ENCODE measurements at regions not wholly inside any gene's neighbourhood (a gene's known extent, or its start where the extent isn't known, plus 50 kb on each side); places are given as distances from the start of the nearest gene placed in this dataset.

DNA sequence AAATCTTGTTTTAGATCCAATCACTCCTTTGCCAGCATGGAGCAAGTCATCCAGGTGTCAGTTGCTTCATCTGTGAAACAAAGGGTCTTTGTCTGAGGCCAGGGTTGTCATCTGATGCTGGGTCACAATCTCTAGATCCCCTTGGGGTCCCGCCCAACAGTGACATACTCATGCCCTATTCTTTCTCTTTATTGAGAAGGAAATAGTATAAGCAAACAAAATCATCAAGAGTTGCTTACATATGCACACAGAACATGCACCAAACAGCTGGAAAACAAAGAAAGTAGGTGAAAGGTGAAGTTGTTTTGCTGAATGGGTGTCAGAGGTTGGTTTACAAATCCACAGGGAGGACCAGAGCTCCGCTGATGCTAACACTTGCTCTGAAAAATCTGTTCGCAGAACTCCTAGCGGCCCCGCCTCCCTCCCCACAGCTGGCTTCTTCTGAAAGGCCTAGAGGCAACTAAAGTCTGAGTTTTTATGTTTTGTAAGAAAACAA, 106.1 kb upstream of the SLC44A1 start:
- TF ChIP-seq, protein P1, sequence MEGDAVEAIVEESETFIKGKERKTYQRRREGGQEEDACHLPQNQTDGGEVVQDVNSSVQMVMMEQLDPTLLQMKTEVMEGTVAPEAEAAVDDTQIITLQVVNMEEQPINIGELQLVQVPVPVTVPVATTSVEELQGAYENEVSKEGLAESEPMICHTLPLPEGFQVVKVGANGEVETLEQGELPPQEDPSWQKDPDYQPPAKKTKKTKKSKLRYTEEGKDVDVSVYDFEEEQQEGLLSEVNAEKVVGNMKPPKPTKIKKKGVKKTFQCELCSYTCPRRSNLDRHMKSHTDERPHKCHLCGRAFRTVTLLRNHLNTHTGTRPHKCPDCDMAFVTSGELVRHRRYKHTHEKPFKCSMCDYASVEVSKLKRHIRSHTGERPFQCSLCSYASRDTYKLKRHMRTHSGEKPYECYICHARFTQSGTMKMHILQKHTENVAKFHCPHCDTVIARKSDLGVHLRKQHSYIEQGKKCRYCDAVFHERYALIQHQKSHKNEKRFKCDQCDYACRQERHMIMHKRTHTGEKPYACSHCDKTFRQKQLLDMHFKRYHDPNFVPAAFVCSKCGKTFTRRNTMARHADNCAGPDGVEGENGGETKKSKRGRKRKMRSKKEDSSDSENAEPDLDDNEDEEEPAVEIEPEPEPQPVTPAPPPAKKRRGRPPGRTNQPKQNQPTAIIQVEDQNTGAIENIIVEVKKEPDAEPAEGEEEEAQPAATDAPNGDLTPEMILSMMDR (IDR thresholded peaks at IDR 0.05; ENCODE audit: unreplicated experiment), result no peak
- H3K4me1 Mint-ChIP-seq (ENCODE audit: unreplicated experiment), result peaks cover 16% of the 10 kb centered on the region
- no peak overlapping the region for H3K4me3 Mint-ChIP-seq (ENCODE audit: unreplicated experiment)
- no peaks in the 10 kb centered on the region for H3K27me3 Mint-ChIP-seq (ENCODE audit: unreplicated experiment)
- H3K9me3 Mint-ChIP-seq (ENCODE audit: unreplicated experiment), result no peaks in the 10 kb centered on the region
- no peak overlapping the region for H3K27ac Mint-ChIP-seq (ENCODE audit: unreplicated experiment)
- no peak for DNase-seq (ENCODE audit: low spot score)
- no peaks in the 10 kb centered on the region for H3K36me3 Mint-ChIP-seq (ENCODE audit: low read depth, unreplicated experiment)

- no peaks in the 10 kb centered on the region for H3K36me3 Mint-ChIP-seq (ENCODE audit: low read depth, unreplicated experiment)
- H3K27me3 Mint-ChIP-seq (ENCODE audit: unreplicated experiment), result peaks cover 5% of the 10 kb centered on the region
- TF ChIP-seq, protein P1 (IDR thresholded peaks at IDR 0.05; ENCODE audit: unreplicated experiment), result no peak
- H3K9me3 Mint-ChIP-seq (ENCODE audit: unreplicated experiment), result no peaks in the 10 kb centered on the region
- no peak overlapping the region for H3K4me3 Mint-ChIP-seq (ENCODE audit: unreplicated experiment)
- DNase-seq (ENCODE audit: low spot score), result no peak
- H3K27ac Mint-ChIP-seq (ENCODE audit: unreplicated experiment), result no peak overlapping the region
- peaks cover 17% of the 10 kb centered on the region for H3K4me1 Mint-ChIP-seq (ENCODE audit: unreplicated experiment)
Observed at GRCh38 chr9:105141146-105141975, 103.1 kb upstream of the SLC44A1 start.

- H3K27ac Mint-ChIP-seq (ENCODE audit: unreplicated experiment), result no peak overlapping the region
- peaks cover 5% of the 10 kb centered on the region for H3K27me3 Mint-ChIP-seq (ENCODE audit: unreplicated experiment)
Observed at GRCh38 chr9:105141976-105142250, 102.5 kb upstream of the SLC44A1 start.

DNA sequence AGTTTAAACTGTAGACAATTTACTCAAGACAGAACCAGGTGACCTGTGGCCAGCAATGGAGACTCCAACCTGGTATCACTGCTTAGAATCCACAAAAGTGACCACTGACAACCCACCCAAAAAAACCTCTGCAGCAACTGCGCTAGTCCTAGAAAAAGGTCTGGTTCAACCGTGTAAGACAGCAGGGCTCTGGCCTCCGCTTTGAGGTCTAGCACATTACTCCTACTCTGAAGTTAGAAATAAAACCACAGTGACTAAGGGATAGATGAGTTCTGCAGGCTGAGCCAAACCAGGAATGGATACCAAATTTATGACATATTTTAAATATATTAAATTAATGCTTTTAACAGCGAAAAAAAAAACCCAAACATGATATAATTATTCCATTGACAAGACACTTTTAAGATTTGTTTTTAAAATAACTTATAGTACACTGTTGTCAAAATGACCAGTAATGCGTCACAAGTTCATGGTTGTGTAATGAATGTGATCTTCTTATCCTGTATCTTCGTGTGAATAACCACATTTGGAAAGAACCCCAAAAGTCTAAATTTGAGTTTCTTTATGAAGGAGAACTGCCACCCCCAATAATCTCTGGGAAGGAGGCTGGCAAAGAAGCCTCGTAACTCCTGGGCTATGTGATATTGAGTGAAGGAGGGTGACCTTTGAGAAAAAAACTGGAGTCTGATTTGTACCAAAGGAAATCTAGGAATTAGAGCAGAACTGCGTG, 101.9 kb upstream of the SLC44A1 start:
- H3K4me3 Mint-ChIP-seq (ENCODE audit: unreplicated experiment), result no peak overlapping the region
- no peak for DNase-seq (ENCODE audit: low spot score)
- H3K36me3 Mint-ChIP-seq (ENCODE audit: low read depth, unreplicated experiment), result no peaks in the 10 kb centered on the region
- H3K27ac Mint-ChIP-seq (ENCODE audit: unreplicated experiment), result no peak overlapping the region
- TF ChIP-seq, protein P1 (IDR thresholded peaks at IDR 0.05; ENCODE audit: unreplicated experiment), result no peak
- H3K27me3 Mint-ChIP-seq (ENCODE audit: unreplicated experiment), result peaks cover 5% of the 10 kb centered on the region
- no peaks in the 10 kb centered on the region for H3K9me3 Mint-ChIP-seq (ENCODE audit: unreplicated experiment)
- peaks cover 17% of the 10 kb centered on the region for H3K4me1 Mint-ChIP-seq (ENCODE audit: unreplicated experiment)

More at GRCh38 chr9:105141976-105142250, 102.5 kb upstream of the SLC44A1 start:
- H3K36me3 Mint-ChIP-seq (ENCODE audit: low read depth, unreplicated experiment), result no peaks in the 10 kb centered on the region
- peaks cover 17% of the 10 kb centered on the region for H3K4me1 Mint-ChIP-seq (ENCODE audit: unreplicated experiment)
- no peak overlapping the region for H3K4me3 Mint-ChIP-seq (ENCODE audit: unreplicated experiment)
- no peak for DNase-seq (ENCODE audit: low spot score)
- TF ChIP-seq, protein P1 (IDR thresholded peaks at IDR 0.05; ENCODE audit: unreplicated experiment), result no peak
- H3K9me3 Mint-ChIP-seq (ENCODE audit: unreplicated experiment), result no peaks in the 10 kb centered on the region

- Mint-ChIP-seq H3K27ac (ENCODE audit: unreplicated experiment) (no peak overlapping the region), H3K4me3 (ENCODE audit: unreplicated experiment) (no peak overlapping the region), H3K36me3 (ENCODE audit: low read depth, unreplicated experiment) (no peaks in the 10 kb centered on the region), H3K4me1 (ENCODE audit: unreplicated experiment) (peaks cover 20% of the 10 kb centered on the region), H3K27me3 (ENCODE audit: unreplicated experiment) (peaks cover 5% of the 10 kb centered on the region), H3K9me3 (ENCODE audit: unreplicated experiment) (no peaks in the 10 kb centered on the region)
- DNase-seq (ENCODE audit: low spot score), result no peak
- TF ChIP-seq, protein P1 (IDR thresholded peaks at IDR 0.05; ENCODE audit: unreplicated experiment), result no peak
Observed at GRCh38 chr9:105143136-105143430, 101.4 kb upstream of the SLC44A1 start.
